ENCODE measurements at regions not wholly inside any gene's neighbourhood (a gene's known extent, or its start where the extent isn't known, plus 50 kb on each side); places are given as distances from the start of the nearest gene placed in this dataset.

- no peaks in the 10 kb centered on the region for H3K36me3 ChIP-seq
- H3K4me1 ChIP-seq, result no peaks in the 10 kb centered on the region
- H3K4me3 ChIP-seq, result no peak overlapping the region
- no peaks in the 10 kb centered on the region for H3K27me3 ChIP-seq
- H3K27ac ChIP-seq, result no peak overlapping the region
- no peaks in the 10 kb centered on the region for H3K9me3 ChIP-seq
- no peak for TF ChIP-seq CTCF (IDR thresholded peaks at IDR 0.05)
- intact Hi-C loops (cut with DNase I; ENCODE audit: low total_unique reads), result no loop called here
- DNase-seq, result no peak
Measured at GRCh38 chr18:54737986-54738385, 90.3 kb upstream of the RAB27B start.

- no peak overlapping the region for H3K4me3 ChIP-seq
- H3K4me1 ChIP-seq, result no peaks in the 10 kb centered on the region
- no peaks in the 10 kb centered on the region for H3K9me3 ChIP-seq
- intact Hi-C loops (cut with DNase I; ENCODE audit: low total_unique reads), result no loop called here
- no peak for DNase-seq
- H3K36me3 ChIP-seq, result no peaks in the 10 kb centered on the region
- TF ChIP-seq CTCF (IDR thresholded peaks at IDR 0.05), result no peak
- no peak overlapping the region for H3K27ac ChIP-seq
- no peaks in the 10 kb centered on the region for H3K27me3 ChIP-seq
Measured at GRCh38 chr18:54739476-54739875, 88.8 kb upstream of the RAB27B start.

- intact Hi-C loops (cut with DNase I; ENCODE audit: low total_unique reads), result no loop called here
- no peaks in the 10 kb centered on the region for H3K27me3 ChIP-seq
- H3K9me3 ChIP-seq, result no peaks in the 10 kb centered on the region
- no peak for TF ChIP-seq CTCF (IDR thresholded peaks at IDR 0.05)
- H3K36me3 ChIP-seq, result no peaks in the 10 kb centered on the region
- no peak overlapping the region for H3K4me3 ChIP-seq
- no peaks in the 10 kb centered on the region for H3K4me1 ChIP-seq
- H3K27ac ChIP-seq, result no peak overlapping the region
- no peak for DNase-seq
Measured at GRCh38 chr18:54740136-54740846, 88.0 kb upstream of the RAB27B start.

- Histone ChIP-seq H3K36me3 (no peaks in the 10 kb centered on the region), H3K27ac (no peak overlapping the region), H3K9me3 (no peaks in the 10 kb centered on the region), H3K27me3 (no peaks in the 10 kb centered on the region), H3K4me3 (no peak overlapping the region), H3K4me1 (no peaks in the 10 kb centered on the region)
- no peak for TF ChIP-seq CTCF (IDR thresholded peaks at IDR 0.05)
- no peak for DNase-seq
- intact Hi-C loops (cut with DNase I; ENCODE audit: low total_unique reads), result no loop called here
Measured at GRCh38 chr18:54742120-54742519, 86.2 kb upstream of the RAB27B start.

- H3K27me3 ChIP-seq, result no peaks in the 10 kb centered on the region
- no peak overlapping the region for H3K4me3 ChIP-seq
- intact Hi-C loops (cut with DNase I; ENCODE audit: low total_unique reads), result no loop called here
- H3K9me3 ChIP-seq, result no peaks in the 10 kb centered on the region
- DNase-seq, result peak in 1 of 2 donors; percentile 62
- H3K4me1 ChIP-seq, result no peaks in the 10 kb centered on the region
- H3K36me3 ChIP-seq, result no peaks in the 10 kb centered on the region
- TF ChIP-seq CTCF (IDR thresholded peaks at IDR 0.05), result no peak
- H3K27ac ChIP-seq, result no peak overlapping the region
Measured at GRCh38 chr18:54742659-54743604, 85.3 kb upstream of the RAB27B start.

Measured in tibial artery (tissue), 4 donors.